Activated naive CD8-positive, alpha-beta T cell treated with anti-CD3 and anti-CD28 coated beads, Interleukin-2, amount 50 U/mL, for 24 hours (primary cell): ENCODE measurements at regions not wholly inside any gene's neighbourhood (a gene's known extent, or its start where the extent isn't known, plus 50 kb on each side); places are given as distances from the start of the nearest gene placed in this dataset.
"Not testable (repeated sequence)": the region's sequence is repeated elsewhere in the genome, so short reads cannot be mapped to it uniquely, and the experiment has no call there.

Experiments used
- ATAC-seq: fragments of 150-1000 bp; cut with Tn5 transposase; one replicate; pipeline ENCODE4 v1.10.0; 2021
- DNase-seq: peaks from one replicate; pipeline ENCODE4 v3.0.0; 2021
- H3K27ac Mint-ChIP-seq: one replicate; pipeline ENCODE4 v1.8.0; 2021; ENCODE audit warnings: mild to moderate bottlenecking, mixed read lengths
- H3K27me3 Mint-ChIP-seq: one replicate; pipeline ENCODE4 v1.8.0; 2021; ENCODE audit warnings: mixed read lengths
- H3K36me3 Mint-ChIP-seq: one replicate; pipeline ENCODE4 v1.8.0; 2021; ENCODE audit warnings: low read depth, mixed read lengths
- H3K4me1 Mint-ChIP-seq: one replicate; pipeline ENCODE4 v1.8.0; 2021; ENCODE audit warnings: mixed read lengths
- H3K4me3 Mint-ChIP-seq: one replicate; pipeline ENCODE4 v1.8.0; 2021; ENCODE audit warnings: mild to moderate bottlenecking, moderate library complexity, mixed read lengths
- H3K9me3 Mint-ChIP-seq: one replicate; pipeline ENCODE4 v1.8.0; 2021; ENCODE audit warnings: mixed read lengths

DNA sequence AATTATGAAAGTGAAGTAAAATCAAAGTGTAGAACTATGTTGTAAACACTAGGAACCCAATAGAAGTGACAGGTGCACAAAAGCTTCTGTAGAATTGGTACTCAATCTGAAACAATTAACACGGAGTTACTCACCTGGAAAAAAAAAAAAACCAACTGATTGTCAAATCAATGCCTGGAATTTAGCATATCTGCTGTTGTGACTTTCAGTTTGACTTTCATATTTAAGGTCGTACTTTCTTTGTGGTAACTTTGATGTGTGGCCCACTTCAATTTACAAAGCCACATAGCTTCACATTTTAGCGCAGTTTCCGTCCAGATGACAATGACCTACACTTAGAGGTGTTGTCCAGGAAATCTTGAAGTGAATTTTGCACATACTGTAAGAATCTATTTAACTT lies 1124.9 kb downstream of the STIM2 start:
- Mint-ChIP-seq H3K27me3 (no peaks in the 10 kb centered on the region), H3K36me3 (no peaks in the 10 kb centered on the region), H3K9me3 (peaks cover 11% of the 10 kb centered on the region), H3K27ac (no peak overlapping the region), H3K4me1 (no peaks in the 10 kb centered on the region), H3K4me3 (no peak overlapping the region)
- ATAC-seq (no peak), DNase-seq (no peak)

DNA sequence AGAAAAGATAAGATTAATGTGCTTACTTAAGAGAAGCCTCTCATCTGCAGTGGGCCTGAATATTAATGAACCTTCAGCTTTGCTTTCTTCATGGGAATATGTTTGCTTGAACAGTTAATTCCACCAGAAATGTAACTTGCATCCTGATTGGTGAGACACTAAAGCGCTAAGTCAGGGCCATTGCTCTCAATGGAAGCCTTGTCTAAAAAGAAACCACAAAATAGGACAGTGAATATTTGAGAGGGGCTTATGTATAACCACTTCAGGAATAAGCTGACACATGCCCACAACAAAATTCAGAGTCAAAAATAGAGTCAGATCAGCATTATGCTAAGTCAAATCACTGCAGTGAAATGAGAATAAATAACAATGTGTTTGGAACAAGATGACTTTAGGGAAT lies 1125.8 kb downstream of the STIM2 start:
- Mint-ChIP-seq H3K27me3 (no peaks in the 10 kb centered on the region), H3K4me3 (no peak overlapping the region), H3K4me1 (no peaks in the 10 kb centered on the region), H3K36me3 (no peaks in the 10 kb centered on the region), H3K27ac (no peak overlapping the region), H3K9me3 (peaks cover 14% of the 10 kb centered on the region)
- ATAC-seq (no peak), DNase-seq (no peak)

DNA sequence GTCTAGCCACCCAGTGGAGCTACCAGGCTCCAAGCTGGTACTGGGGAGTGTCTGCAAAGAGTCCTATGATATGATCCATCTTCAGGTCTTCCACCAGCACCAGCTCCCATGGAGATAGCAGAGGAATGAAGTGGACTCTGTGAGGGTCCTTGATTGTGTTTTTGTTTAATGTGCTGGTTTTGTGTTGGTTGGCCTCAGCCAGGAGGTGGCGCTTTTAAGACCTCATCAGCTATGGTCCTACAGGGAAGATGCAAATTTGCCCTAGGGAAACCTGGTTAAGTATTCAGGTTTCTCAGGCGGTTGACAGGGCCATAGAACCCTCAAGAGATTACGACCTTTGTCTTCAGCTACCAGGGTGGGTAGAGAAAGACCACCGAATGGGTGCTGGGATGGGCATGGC lies 1141.1 kb downstream of the STIM2 start:
- H3K36me3 Mint-ChIP-seq = no peaks in the 10 kb centered on the region
- ATAC-seq = no peak
- H3K27ac Mint-ChIP-seq = no peak overlapping the region
- no peaks in the 10 kb centered on the region for H3K27me3 Mint-ChIP-seq
- no peak overlapping the region for H3K4me3 Mint-ChIP-seq
- peaks cover 3% of the 10 kb centered on the region for H3K9me3 Mint-ChIP-seq
- no peak for DNase-seq
- no peaks in the 10 kb centered on the region for H3K4me1 Mint-ChIP-seq

DNA sequence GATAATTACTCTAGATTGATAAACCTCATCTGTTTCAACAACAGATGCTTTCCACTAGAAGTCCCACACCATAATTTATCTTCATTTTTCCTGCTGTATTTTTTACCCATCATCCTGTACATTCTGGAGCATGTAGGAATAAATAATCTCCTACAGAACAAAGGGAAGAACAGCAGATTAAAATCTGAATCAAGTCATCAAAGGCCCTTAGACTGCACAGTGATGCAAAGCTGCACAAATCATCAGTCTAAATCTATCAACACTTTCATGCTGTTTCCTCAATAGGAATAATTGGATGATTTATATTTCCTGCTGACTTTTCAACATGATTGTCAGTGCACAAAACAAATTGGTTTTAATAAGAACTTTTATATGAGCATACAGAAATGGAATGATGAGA lies 1143.9 kb downstream of the STIM2 start:
- Mint-ChIP-seq H3K4me1 (no peaks in the 10 kb centered on the region), H3K9me3 (peaks cover 3% of the 10 kb centered on the region), H3K27me3 (no peaks in the 10 kb centered on the region), H3K27ac (no peak overlapping the region), H3K4me3 (no peak overlapping the region), H3K36me3 (no peaks in the 10 kb centered on the region)
- no peak for ATAC-seq
- DNase-seq = no peak

DNA sequence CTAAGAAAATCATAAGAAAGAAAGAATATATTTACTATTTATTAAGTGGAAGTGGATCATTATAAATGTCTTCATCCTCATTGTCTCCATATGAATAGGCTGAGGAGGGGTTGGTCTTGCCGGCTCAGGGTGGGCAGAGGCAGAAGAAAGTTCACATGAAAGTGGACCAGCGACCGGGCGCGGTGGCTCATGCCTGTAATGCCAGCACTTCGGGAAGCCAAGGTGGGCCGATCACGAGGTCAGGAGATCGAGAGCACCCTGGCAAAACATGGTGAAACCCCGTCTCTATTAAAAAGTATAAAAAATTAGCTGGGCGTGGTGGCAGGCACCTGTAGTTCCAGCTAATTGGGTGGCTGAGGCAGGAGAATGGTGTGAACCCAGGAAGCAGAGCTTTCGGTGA lies 1145.4 kb downstream of the STIM2 start:
- H3K4me3 Mint-ChIP-seq = no peak overlapping the region
- DNase-seq (no peak), ATAC-seq (no peak)
- H3K4me1 Mint-ChIP-seq = no peaks in the 10 kb centered on the region
- H3K36me3 Mint-ChIP-seq = no peaks in the 10 kb centered on the region
- no peaks in the 10 kb centered on the region for H3K27me3 Mint-ChIP-seq
- peaks cover 3% of the 10 kb centered on the region for H3K9me3 Mint-ChIP-seq
- no peak overlapping the region for H3K27ac Mint-ChIP-seq

DNA sequence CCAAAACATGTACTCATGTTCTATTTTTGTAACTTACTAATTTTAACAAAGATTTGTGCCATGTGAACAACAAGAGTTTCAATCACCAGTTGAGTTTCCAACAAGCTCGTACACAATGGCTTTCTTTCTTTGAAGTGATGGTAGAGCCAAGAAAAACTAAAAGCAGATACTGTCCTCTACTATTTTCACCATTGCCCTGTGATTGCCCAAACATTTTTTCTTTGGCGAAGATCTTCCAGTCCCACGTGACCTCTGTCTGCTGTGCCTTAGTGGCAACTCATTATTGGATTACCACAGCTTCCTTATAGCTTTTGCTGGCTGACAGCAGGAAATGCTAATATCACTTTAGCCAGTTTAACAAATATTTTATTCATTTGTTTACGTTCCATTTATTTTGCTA lies 1147.1 kb downstream of the STIM2 start:
- Mint-ChIP-seq H3K9me3 (peaks cover 2% of the 10 kb centered on the region), H3K27me3 (no peaks in the 10 kb centered on the region), H3K27ac (no peak overlapping the region), H3K36me3 (no peaks in the 10 kb centered on the region), H3K4me1 (no peaks in the 10 kb centered on the region), H3K4me3 (no peak overlapping the region)
- ATAC-seq = no peak
- no peak for DNase-seq

DNA sequence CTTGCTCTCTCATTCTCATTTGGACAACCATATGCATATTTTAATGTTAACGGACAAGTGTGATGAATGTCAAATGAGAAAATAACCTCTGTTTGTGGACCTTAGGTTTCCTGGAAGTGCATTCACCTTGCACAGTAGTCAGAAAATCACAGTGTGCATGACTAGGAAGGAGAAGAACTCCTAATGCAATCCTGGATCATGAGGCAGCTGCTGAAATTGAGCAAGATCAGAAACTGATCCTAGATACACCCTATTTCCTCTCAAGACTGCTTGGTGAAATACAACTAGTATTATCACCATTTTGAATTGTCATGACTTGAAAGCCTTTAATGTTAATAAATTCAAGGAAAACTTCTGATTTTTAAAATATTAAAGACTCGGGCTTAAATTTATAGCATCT lies 1148.9 kb downstream of the STIM2 start:
- H3K4me1 Mint-ChIP-seq = no peaks in the 10 kb centered on the region
- no peaks in the 10 kb centered on the region for H3K36me3 Mint-ChIP-seq

DNA sequence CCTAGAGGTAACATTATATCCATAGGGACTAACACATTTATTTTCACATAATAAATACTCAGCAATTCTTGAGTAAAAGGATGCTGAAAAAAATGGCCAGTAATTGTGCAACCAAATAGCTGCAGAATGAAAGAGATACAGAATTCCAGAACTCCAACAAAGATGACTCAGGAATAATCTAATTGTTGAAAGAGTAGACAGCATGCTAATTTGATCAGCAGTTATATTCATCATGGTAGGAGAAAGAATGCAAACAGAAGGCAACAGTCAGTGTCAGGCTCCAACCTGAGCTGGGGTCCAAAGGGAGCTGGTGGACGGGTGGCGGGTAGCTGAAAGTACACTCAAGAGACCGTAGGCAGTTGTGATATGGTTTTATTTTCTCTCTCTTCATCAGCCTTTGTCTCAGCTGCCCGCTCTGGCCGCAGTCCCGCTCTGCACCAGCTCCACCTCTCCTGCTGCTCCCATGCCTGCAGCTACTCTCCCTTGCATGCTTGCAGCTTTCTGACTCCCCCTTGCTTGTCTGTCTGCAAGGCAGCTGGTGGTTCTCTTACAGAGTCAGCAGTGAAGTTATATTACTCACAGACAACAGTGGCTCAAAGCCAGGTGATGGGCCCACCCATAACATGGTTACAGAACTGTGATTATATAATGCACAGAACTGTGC lies 1150.1 kb downstream of the STIM2 start:
- Mint-ChIP-seq H3K4me1 (no peaks in the 10 kb centered on the region), H3K27me3 (no peaks in the 10 kb centered on the region), H3K9me3 (no peaks in the 10 kb centered on the region), H3K27ac (no peak overlapping the region), H3K4me3 (no peak overlapping the region), H3K36me3 (no peaks in the 10 kb centered on the region)
- no peak for ATAC-seq
- DNase-seq = no peak

More for the DNA sequence above, 1148.9 kb downstream of the STIM2 start:
- H3K27ac Mint-ChIP-seq = no peak overlapping the region
- ATAC-seq (no peak), DNase-seq (no peak)
- H3K9me3 Mint-ChIP-seq = no peaks in the 10 kb centered on the region
- H3K27me3 Mint-ChIP-seq = no peaks in the 10 kb centered on the region
- H3K4me3 Mint-ChIP-seq = no peak overlapping the region

DNA sequence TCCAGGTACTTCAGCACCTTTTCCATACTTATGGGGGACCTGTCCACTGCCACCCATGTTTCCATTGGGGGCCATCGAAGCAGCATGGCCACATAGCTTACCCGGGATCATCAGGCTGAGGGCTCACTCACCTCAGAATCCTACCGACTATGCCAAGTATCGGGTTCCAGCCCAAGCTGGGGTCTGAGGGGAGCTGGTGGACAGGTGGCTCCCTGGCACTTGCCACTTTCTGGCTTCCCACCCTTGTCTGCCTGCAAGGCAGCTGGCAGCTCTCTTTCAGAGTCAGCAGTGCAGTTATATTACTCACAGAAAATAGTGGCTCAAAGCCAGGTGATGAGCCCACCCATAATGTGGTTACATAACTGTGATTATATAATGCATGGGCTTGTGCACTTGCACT lies 1153.8 kb downstream of the STIM2 start:
- peaks cover 6% of the 10 kb centered on the region for H3K9me3 Mint-ChIP-seq
- no peak overlapping the region for H3K27ac Mint-ChIP-seq
- no peaks in the 10 kb centered on the region for H3K27me3 Mint-ChIP-seq
- DNase-seq (no peak), ATAC-seq (no peak)
- no peaks in the 10 kb centered on the region for H3K4me1 Mint-ChIP-seq
- no peaks in the 10 kb centered on the region for H3K36me3 Mint-ChIP-seq
- no peak overlapping the region for H3K4me3 Mint-ChIP-seq

DNA sequence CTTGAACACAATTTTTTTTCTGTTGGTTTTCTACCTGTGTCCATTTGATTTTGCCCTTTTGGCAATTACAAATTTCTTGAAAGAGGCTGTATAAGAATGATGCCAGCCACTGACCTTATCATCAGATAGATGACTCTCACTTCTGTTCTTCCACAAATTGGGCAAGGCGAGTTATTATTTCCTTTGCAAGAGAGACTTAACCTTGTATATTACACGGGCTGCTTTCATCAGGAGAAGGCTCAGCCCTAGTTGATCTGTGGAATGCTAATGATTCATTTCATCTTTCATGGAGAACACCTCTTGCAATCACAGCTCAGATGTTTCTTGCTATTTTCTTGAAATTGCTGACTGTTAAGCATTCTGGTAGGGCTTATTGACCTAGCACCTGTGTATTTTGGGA lies 1155.4 kb downstream of the STIM2 start:
- Mint-ChIP-seq H3K27me3 (no peaks in the 10 kb centered on the region), H3K9me3 (peaks cover 10% of the 10 kb centered on the region), H3K36me3 (no peaks in the 10 kb centered on the region), H3K4me3 (no peak overlapping the region), H3K4me1 (no peaks in the 10 kb centered on the region), H3K27ac (no peak overlapping the region)
- ATAC-seq (no peak), DNase-seq (no peak)

DNA sequence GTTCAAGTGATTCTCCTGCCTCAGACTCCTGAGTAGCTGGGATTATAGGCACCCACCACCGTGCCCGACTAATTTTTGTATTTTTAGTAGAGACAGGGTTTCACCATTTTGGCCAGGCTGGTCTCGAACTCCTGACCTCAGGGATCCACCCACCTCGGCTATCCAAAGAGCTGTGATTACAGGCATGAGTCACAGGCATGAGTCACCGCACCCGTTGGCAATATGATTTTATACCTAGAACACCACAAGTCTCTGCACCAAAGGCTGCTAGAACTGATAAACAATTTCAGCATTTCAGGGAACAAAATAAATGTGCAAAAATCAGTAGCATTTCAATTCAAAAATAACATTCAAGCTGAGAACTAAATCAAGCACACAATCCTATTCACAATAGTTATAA lies 1177.6 kb downstream of the STIM2 start:
- H3K9me3 Mint-ChIP-seq = peaks cover 24% of the 10 kb centered on the region
- not testable (repeated sequence) for H3K4me1 Mint-ChIP-seq, DNase-seq, H3K4me3 Mint-ChIP-seq, ATAC-seq, H3K27ac Mint-ChIP-seq, H3K27me3 Mint-ChIP-seq, H3K36me3 Mint-ChIP-seq

DNA sequence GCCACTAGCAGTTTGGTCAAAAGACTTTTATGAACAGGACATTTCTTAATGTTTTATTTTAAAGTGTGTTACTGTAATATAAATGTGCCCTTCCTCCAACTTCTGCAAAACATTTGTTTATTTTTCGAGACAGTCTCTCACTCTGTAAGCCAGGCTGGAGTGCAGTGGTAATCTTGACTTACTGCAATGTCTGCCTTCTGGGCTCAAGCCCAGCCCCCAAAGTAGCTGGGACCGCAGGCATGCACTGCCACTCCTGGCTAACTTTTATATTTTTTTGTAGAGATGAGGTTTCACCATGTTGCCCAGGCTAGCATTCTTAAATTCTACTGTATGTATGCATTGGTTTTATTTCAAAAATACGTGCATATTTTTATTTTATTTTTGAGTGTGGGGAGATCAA lies 1201.9 kb downstream of the STIM2 start:
- Mint-ChIP-seq H3K9me3 (no peaks in the 10 kb centered on the region), H3K4me1 (no peaks in the 10 kb centered on the region), H3K27me3 (no peaks in the 10 kb centered on the region), H3K36me3 (no peaks in the 10 kb centered on the region), H3K4me3 (no peak overlapping the region), H3K27ac (no peak overlapping the region)
- DNase-seq (no peak), ATAC-seq (no peak)

DNA sequence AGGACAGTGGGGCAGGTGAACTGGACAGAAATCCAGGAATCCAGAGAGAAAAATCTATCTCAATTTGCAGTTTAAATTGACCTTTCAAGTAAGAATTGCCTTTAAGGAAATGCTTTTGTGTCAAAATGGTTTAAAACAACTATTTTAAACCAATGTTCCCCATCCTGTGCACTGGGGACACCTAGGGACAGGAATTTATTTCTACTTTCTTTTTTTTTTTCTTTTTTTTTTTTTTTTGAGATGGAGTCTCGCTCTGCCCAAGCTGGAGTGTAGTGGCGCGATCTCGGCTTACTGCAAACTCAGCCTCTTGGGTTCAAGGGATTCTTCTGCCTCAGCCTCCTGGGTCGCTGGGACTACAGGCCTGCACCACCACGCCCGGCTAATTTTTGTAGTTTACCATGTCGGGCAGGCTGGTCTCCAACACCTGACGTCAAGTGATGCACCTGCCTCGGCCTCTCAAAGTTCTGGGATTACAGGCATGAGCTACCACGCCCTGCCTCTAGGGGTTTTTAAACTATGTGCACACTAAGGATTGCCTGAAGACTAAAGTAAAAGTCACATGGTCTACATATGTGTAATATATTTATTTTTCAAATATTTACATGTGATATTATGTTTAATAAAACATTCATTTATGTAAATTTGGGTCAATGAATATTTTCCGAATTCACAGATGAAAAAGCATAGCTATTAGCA lies 1213.4 kb downstream of the STIM2 start:
- Mint-ChIP-seq H3K27ac (no peak overlapping the region), H3K36me3 (no peaks in the 10 kb centered on the region), H3K27me3 (no peaks in the 10 kb centered on the region), H3K4me3 (no peak overlapping the region), H3K9me3 (peaks cover 10% of the 10 kb centered on the region), H3K4me1 (no peaks in the 10 kb centered on the region)
- DNase-seq = no peak
- no peak for ATAC-seq

DNA sequence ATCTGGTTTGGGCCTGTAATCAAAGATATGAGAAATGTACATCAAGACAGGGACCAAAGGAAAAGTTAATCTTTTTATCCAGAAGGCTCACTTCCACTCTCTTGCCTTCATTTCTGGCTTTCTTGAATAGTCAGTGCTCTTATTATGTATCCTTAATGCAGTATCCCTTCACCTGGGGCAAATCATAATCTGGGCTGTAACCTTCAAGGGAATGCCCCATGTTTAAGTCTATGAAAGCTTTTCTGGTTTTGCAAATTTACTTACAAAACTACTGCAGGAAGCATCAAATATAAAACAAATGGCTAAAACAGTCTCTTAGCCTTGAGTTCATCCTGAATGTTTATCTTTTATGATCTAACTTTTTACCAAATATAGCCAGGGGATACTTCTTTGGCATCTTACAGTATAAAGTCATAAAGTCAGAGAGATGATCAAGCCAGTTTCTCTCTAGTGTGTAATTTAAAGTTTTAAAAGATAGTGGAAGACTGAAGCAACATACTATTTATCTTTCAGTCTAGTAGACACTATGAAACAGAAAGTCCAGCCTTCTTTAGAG lies 1214.8 kb downstream of the STIM2 start:
- Mint-ChIP-seq H3K27ac (no peak overlapping the region), H3K36me3 (no peaks in the 10 kb centered on the region), H3K27me3 (no peaks in the 10 kb centered on the region), H3K4me3 (no peak overlapping the region), H3K4me1 (no peaks in the 10 kb centered on the region), H3K9me3 (peaks cover 15% of the 10 kb centered on the region)
- ATAC-seq = no peak
- no peak for DNase-seq

DNA sequence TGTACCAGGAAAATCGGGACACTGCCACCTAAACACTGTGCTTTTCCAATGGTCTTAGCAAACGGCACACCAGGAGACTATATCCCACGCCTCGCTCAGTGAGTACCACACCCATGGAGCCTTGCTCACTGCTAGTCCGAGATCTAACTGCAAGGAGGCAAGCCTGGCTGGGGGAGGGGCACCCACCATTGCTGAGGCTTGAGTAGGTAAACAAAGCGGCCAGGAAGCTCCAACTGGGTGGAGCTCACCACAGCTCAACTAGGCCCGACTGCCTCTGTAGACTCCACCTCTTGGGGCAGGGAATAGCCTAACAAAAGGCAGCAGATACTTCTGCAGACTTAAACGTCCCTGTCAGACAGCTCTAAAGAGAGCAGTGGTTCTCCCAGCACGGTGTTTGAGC lies 1216.6 kb downstream of the STIM2 start:
- not testable (repeated sequence) for H3K4me3 Mint-ChIP-seq, H3K4me1 Mint-ChIP-seq, H3K36me3 Mint-ChIP-seq, H3K27me3 Mint-ChIP-seq, ATAC-seq, H3K27ac Mint-ChIP-seq, DNase-seq
- H3K9me3 Mint-ChIP-seq = peaks cover 20% of the 10 kb centered on the region
